ENCODE measurements at regions not wholly inside any gene's neighbourhood (a gene's known extent, or its start where the extent isn't known, plus 50 kb on each side); places are given as distances from the start of the nearest gene placed in this dataset.

DNA sequence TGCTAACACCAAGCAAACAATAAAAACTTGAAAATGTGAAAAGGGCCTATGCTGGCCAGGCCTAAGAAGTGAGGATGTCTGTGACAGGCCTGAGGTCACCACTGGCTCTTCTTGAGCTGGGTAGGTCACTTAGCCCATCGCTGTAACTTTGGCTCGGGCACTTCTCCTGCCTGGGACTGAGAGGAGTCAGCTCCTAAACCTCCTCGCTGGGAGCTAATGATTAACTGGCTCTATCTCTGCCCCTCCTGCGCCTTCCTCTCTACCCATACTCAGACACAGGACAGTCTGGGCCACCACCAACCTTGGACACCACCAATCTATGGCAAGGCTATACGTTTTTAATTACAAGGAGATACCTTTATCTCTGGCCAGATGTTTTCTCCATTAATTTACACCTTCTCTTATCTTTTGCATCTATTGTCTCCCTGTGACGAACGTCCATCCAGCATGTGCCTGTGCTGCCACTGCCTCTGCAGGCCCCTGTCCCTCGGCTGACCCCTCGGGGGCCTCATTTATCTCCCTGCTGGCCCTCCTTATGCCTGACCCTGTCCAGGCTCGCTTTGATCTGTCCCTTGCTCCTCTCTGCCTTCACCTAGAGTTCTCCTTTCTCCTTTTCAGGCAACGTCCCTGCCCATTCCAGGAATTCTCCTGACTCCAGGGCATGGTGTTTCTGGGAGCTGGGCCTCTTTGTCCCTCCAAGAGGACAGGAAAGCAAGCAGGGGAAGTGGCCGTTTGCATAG, 149.1 kb upstream of the GATA6 start:
- Histone ChIP-seq H3F3A (ENCODE audit: low read depth) (no peaks in the 10 kb centered on the region), H3K9ac (ENCODE audit: low read depth, low read length, poor library complexity, severe bottlenecking) (no peak overlapping the region), H3K9me2 (replicated peaks; ENCODE audit: low read depth, low read length) (no peaks in the 10 kb centered on the region), H3K4me2 (ENCODE audit: low read depth, low read length, poor library complexity, severe bottlenecking) (no peak overlapping the region), H3K4me3 (ENCODE audit: low read length, poor library complexity, severe bottlenecking) (no peak overlapping the region), H3K36me3 (ENCODE audit: insufficient read depth, low read length) (no peaks in the 10 kb centered on the region), H2AFZ (ENCODE audit: low read length) (no peak overlapping the region), H3K9me3 (ENCODE audit: insufficient read depth, low read depth, low read length) (no peaks in the 10 kb centered on the region), H4K20me1 (ENCODE audit: insufficient read depth, low read length, poor library complexity, severe bottlenecking) (no peaks in the 10 kb centered on the region), H3K4me1 (ENCODE audit: insufficient read depth, low read length, poor library complexity, severe bottlenecking) (no peaks in the 10 kb centered on the region), H3K79me2 (ENCODE audit: insufficient read depth, low read length) (no peaks in the 10 kb centered on the region), H3K27me3 (ENCODE audit: insufficient read depth, low read length, poor library complexity, severe bottlenecking) (no peaks in the 10 kb centered on the region)
- TF ChIP-seq, protein P1, sequence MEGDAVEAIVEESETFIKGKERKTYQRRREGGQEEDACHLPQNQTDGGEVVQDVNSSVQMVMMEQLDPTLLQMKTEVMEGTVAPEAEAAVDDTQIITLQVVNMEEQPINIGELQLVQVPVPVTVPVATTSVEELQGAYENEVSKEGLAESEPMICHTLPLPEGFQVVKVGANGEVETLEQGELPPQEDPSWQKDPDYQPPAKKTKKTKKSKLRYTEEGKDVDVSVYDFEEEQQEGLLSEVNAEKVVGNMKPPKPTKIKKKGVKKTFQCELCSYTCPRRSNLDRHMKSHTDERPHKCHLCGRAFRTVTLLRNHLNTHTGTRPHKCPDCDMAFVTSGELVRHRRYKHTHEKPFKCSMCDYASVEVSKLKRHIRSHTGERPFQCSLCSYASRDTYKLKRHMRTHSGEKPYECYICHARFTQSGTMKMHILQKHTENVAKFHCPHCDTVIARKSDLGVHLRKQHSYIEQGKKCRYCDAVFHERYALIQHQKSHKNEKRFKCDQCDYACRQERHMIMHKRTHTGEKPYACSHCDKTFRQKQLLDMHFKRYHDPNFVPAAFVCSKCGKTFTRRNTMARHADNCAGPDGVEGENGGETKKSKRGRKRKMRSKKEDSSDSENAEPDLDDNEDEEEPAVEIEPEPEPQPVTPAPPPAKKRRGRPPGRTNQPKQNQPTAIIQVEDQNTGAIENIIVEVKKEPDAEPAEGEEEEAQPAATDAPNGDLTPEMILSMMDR (conservative IDR thresholded peaks at IDR 0.05; ENCODE audit: low read length) = no peak
- no peak for TF ChIP-seq EZH2phosphoT487 (IDR thresholded peaks at IDR 0.05; ENCODE audit: borderline replicate concordance)

DNA sequence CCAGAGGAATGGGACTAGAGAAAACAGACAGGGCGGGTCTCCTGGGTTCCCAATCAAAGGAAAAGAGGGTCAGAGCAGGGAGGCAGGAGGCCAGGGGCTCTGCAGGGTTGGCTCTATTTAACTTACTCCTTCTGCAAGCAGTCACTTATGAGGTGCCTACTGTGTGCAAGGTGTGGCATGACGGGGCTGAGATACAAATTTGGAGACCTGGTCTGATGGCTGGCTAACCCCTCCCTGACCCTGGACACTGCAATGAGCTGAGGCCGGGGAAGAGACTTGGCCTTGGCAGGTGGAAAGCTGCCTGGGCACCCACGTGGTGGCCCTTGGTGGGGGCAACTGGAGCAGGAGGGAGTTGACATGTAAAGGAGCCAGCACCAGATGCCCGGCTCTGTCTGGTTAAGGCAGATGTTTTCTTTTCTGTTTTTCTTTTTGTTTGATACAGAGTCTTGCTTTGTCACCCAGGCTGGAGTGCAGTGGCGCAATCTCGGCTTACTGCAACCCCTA, 148.5 kb upstream of the GATA6 start:
- H3K9me2 ChIP-seq (replicated peaks; ENCODE audit: low read depth, low read length) = no peaks in the 10 kb centered on the region
- no peaks in the 10 kb centered on the region for H3K36me3 ChIP-seq (ENCODE audit: insufficient read depth, low read length)

DNA sequence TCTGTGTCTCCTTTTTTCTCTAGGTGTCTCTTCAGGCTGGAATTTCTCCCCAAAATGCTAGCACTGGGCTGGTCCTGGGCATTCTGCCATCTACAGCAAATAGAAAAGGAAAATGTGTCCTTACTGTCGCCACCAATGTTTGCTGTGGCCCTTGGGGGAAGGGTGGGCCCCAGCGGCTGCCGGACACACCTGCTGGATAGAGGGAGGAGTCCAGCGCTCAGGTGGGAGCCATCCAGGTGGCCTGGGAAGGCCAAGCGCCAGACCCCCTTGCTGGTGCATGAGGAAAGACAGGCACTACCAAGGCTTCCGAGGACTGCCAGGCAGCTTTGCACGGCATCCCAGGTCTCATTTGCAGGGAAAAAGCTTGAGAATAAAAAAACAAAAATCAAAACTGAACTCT, 147.7 kb upstream of the GATA6 start:
- Histone ChIP-seq H3F3A (ENCODE audit: low read depth) (no peaks in the 10 kb centered on the region), H2AFZ (ENCODE audit: low read length) (no peak overlapping the region), H3K36me3 (ENCODE audit: insufficient read depth, low read length) (no peaks in the 10 kb centered on the region), H3K9me3 (ENCODE audit: insufficient read depth, low read depth, low read length) (no peaks in the 10 kb centered on the region), H3K4me3 (ENCODE audit: low read length, poor library complexity, severe bottlenecking) (no peak overlapping the region), H3K4me2 (ENCODE audit: low read depth, low read length, poor library complexity, severe bottlenecking) (no peak overlapping the region), H3K9me2 (replicated peaks; ENCODE audit: low read depth, low read length) (no peaks in the 10 kb centered on the region), H3K9ac (ENCODE audit: low read depth, low read length, poor library complexity, severe bottlenecking) (no peak overlapping the region), H3K79me2 (ENCODE audit: insufficient read depth, low read length) (no peaks in the 10 kb centered on the region), H3K4me1 (ENCODE audit: insufficient read depth, low read length, poor library complexity, severe bottlenecking) (no peaks in the 10 kb centered on the region), H4K20me1 (ENCODE audit: insufficient read depth, low read length, poor library complexity, severe bottlenecking) (no peaks in the 10 kb centered on the region), H3K27me3 (ENCODE audit: insufficient read depth, low read length, poor library complexity, severe bottlenecking) (no peaks in the 10 kb centered on the region)
- TF ChIP-seq, protein P1 (conservative IDR thresholded peaks at IDR 0.05; ENCODE audit: low read length) = no peak
- TF ChIP-seq EZH2phosphoT487 (IDR thresholded peaks at IDR 0.05; ENCODE audit: borderline replicate concordance) = no peak

More for the DNA sequence above, 148.5 kb upstream of the GATA6 start:
- no peak overlapping the region for H3K4me3 ChIP-seq (ENCODE audit: low read length, poor library complexity, severe bottlenecking)
- no peak overlapping the region for H3K4me2 ChIP-seq (ENCODE audit: low read depth, low read length, poor library complexity, severe bottlenecking)
- H4K20me1 ChIP-seq (ENCODE audit: insufficient read depth, low read length, poor library complexity, severe bottlenecking) = no peaks in the 10 kb centered on the region
- no peaks in the 10 kb centered on the region for H3K27me3 ChIP-seq (ENCODE audit: insufficient read depth, low read length, poor library complexity, severe bottlenecking)
- TF ChIP-seq, protein P1 (conservative IDR thresholded peaks at IDR 0.05; ENCODE audit: low read length) = no peak
- TF ChIP-seq EZH2phosphoT487 (IDR thresholded peaks at IDR 0.05; ENCODE audit: borderline replicate concordance) = no peak
- H2AFZ ChIP-seq (ENCODE audit: low read length) = no peak overlapping the region
- no peak overlapping the region for H3K9ac ChIP-seq (ENCODE audit: low read depth, low read length, poor library complexity, severe bottlenecking)
- H3F3A ChIP-seq (ENCODE audit: low read depth) = no peaks in the 10 kb centered on the region
- H3K9me3 ChIP-seq (ENCODE audit: insufficient read depth, low read depth, low read length) = no peaks in the 10 kb centered on the region
- H3K4me1 ChIP-seq (ENCODE audit: insufficient read depth, low read length, poor library complexity, severe bottlenecking) = no peaks in the 10 kb centered on the region
- H3K79me2 ChIP-seq (ENCODE audit: insufficient read depth, low read length) = no peaks in the 10 kb centered on the region
